ENCODE measurements at regions not wholly inside any gene's neighbourhood (a gene's known extent, or its start where the extent isn't known, plus 50 kb on each side); places are given as distances from the start of the nearest gene placed in this dataset.

DNA sequence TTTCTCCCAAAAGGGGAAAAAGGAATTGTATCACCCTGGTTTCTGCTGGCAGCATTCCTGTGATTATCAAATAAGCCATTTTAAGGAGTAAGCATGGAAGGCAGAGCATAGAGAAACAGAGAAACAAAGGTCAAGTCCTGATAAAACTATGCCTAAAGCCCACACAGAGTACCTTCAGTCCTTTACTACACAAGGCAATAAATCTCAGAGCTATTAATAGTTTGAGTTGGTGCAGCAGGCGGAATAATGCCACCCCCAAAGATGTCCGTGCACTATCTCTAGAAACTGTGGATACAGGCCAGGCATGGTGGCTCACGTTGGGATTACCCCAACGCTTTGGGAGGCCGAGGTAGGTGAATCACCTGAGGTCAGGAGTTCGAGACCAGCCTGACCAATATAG lies 58.1 kb upstream of the ZBTB40 start:
- H3K4me1 ChIP-seq (ENCODE audit: control insufficient read depth, low read length), result no peaks in the 10 kb centered on the region
- no peaks in the 10 kb centered on the region for H4K20me1 ChIP-seq (ENCODE audit: control insufficient read depth, insufficient read depth, low read depth, low read length)
- no peak overlapping the region for H3K27ac ChIP-seq (ENCODE audit: low read depth, low read length)
- no peak overlapping the region for H3K4me2 ChIP-seq (ENCODE audit: low read length)
- H3K36me3 ChIP-seq (ENCODE audit: control insufficient read depth, low read length), result no peaks in the 10 kb centered on the region
- no peaks in the 10 kb centered on the region for H3F3A ChIP-seq (ENCODE audit: control insufficient read depth, insufficient read depth)
- H3K4me3 ChIP-seq (ENCODE audit: low read length), result no peak overlapping the region
- H3K27me3 ChIP-seq (ENCODE audit: control insufficient read depth, low read length), result peaks cover 7% of the 10 kb centered on the region
- H3K79me2 ChIP-seq (ENCODE audit: control insufficient read depth, low read length), result no peaks in the 10 kb centered on the region
- TF ChIP-seq, protein P1, sequence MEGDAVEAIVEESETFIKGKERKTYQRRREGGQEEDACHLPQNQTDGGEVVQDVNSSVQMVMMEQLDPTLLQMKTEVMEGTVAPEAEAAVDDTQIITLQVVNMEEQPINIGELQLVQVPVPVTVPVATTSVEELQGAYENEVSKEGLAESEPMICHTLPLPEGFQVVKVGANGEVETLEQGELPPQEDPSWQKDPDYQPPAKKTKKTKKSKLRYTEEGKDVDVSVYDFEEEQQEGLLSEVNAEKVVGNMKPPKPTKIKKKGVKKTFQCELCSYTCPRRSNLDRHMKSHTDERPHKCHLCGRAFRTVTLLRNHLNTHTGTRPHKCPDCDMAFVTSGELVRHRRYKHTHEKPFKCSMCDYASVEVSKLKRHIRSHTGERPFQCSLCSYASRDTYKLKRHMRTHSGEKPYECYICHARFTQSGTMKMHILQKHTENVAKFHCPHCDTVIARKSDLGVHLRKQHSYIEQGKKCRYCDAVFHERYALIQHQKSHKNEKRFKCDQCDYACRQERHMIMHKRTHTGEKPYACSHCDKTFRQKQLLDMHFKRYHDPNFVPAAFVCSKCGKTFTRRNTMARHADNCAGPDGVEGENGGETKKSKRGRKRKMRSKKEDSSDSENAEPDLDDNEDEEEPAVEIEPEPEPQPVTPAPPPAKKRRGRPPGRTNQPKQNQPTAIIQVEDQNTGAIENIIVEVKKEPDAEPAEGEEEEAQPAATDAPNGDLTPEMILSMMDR (IDR thresholded peaks at IDR 0.05; ENCODE audit: low read depth, low read length, poor library complexity, severe bottlenecking), result no peak
- TF ChIP-seq EZH2phosphoT487 (IDR thresholded peaks at IDR 0.05; ENCODE audit: borderline replicate concordance, low read length), result no peak
- H3K9me2 ChIP-seq (replicated peaks; ENCODE audit: control insufficient read depth, low read length), result no peaks in the 10 kb centered on the region
- H3K9me3 ChIP-seq (ENCODE audit: control insufficient read depth, insufficient read depth, low read length), result no peaks in the 10 kb centered on the region

GRCh38 chr1:22398656-22399420 lies 52.8 kb upstream of the ZBTB40 start:
- H3K4me2 ChIP-seq (ENCODE audit: low read length), result no peak overlapping the region
- no peaks in the 10 kb centered on the region for H3K36me3 ChIP-seq (ENCODE audit: control insufficient read depth, low read length)

GRCh38 chr1:22399421-22400091 lies 52.1 kb upstream of the ZBTB40 start:
- no peaks in the 10 kb centered on the region for H3K79me2 ChIP-seq (ENCODE audit: control insufficient read depth, low read length)
- no peak overlapping the region for H3K27ac ChIP-seq (ENCODE audit: low read depth, low read length)
- no peak overlapping the region for H3K4me2 ChIP-seq (ENCODE audit: low read length)
- no peaks in the 10 kb centered on the region for H4K20me1 ChIP-seq (ENCODE audit: control insufficient read depth, insufficient read depth, low read depth, low read length)
- no peak for TF ChIP-seq EZH2phosphoT487 (IDR thresholded peaks at IDR 0.05; ENCODE audit: borderline replicate concordance, low read length)
- TF ChIP-seq, protein P1 (IDR thresholded peaks at IDR 0.05; ENCODE audit: low read depth, low read length, poor library complexity, severe bottlenecking), result no peak
- no peaks in the 10 kb centered on the region for H3K36me3 ChIP-seq (ENCODE audit: control insufficient read depth, low read length)
- H3F3A ChIP-seq (ENCODE audit: control insufficient read depth, insufficient read depth), result no peaks in the 10 kb centered on the region
- H3K9me2 ChIP-seq (replicated peaks; ENCODE audit: control insufficient read depth, low read length), result no peaks in the 10 kb centered on the region
- no peak overlapping the region for H3K4me3 ChIP-seq (ENCODE audit: low read length)
- peaks cover 10% of the 10 kb centered on the region for H3K27me3 ChIP-seq (ENCODE audit: control insufficient read depth, low read length)
- no peaks in the 10 kb centered on the region for H3K4me1 ChIP-seq (ENCODE audit: control insufficient read depth, low read length)
- no peaks in the 10 kb centered on the region for H3K9me3 ChIP-seq (ENCODE audit: control insufficient read depth, insufficient read depth, low read length)

More at GRCh38 chr1:22398656-22399420, 52.8 kb upstream of the ZBTB40 start:
- Histone ChIP-seq H3K27me3 (ENCODE audit: control insufficient read depth, low read length) (peaks cover 8% of the 10 kb centered on the region), H3F3A (ENCODE audit: control insufficient read depth, insufficient read depth) (no peaks in the 10 kb centered on the region), H3K9me2 (replicated peaks; ENCODE audit: control insufficient read depth, low read length) (no peaks in the 10 kb centered on the region), H3K4me1 (ENCODE audit: control insufficient read depth, low read length) (no peaks in the 10 kb centered on the region), H3K9me3 (ENCODE audit: control insufficient read depth, insufficient read depth, low read length) (no peaks in the 10 kb centered on the region), H3K79me2 (ENCODE audit: control insufficient read depth, low read length) (no peaks in the 10 kb centered on the region), H3K27ac (ENCODE audit: low read depth, low read length) (no peak overlapping the region), H3K4me3 (ENCODE audit: low read length) (no peak overlapping the region), H4K20me1 (ENCODE audit: control insufficient read depth, insufficient read depth, low read depth, low read length) (no peaks in the 10 kb centered on the region)
- TF ChIP-seq, protein P1 (IDR thresholded peaks at IDR 0.05; ENCODE audit: low read depth, low read length, poor library complexity, severe bottlenecking), result no peak
- TF ChIP-seq EZH2phosphoT487 (IDR thresholded peaks at IDR 0.05; ENCODE audit: borderline replicate concordance, low read length), result no peak
